GM18907 (cell line): ENCODE measurements at regions not wholly inside any gene's neighbourhood (a gene's known extent, or its start where the extent isn't known, plus 50 kb on each side); places are given as distances from the start of the nearest gene placed in this dataset.
"Not testable (repeated sequence)": the region's sequence is repeated elsewhere in the genome, so short reads cannot be mapped to it uniquely, and the experiment has no call there.

Experiments used
- ATAC-seq: cut with Tn5 transposase; IDR thresholded peaks from one replicate; pipeline ENCODE4 v1.9.1; 2021; ENCODE audit warnings: mild to moderate bottlenecking, moderate library complexity; ENCODE audit not compliant: unreplicated experiment

DNA sequence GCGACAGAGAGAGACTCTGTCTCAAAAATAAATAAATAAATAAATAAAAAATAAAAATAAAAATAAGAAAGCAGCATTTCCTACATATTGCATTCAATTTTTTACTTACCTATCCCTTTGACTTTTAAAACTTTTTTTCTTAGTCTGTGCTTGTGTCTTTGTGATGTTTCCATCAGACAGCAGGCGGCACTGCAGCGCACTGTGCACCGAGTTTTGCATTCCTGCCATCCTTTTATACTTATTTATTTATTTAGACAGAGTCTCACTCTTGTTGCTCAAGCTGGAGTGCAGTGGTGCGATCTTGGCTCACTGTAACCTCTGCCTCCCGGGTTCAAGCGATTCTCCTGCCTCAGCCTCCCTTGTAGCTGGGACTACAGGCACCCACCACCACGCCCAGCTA lies 203.9 kb downstream of the SPATA31A1 start:
- not testable (repeated sequence) for ATAC-seq

DNA sequence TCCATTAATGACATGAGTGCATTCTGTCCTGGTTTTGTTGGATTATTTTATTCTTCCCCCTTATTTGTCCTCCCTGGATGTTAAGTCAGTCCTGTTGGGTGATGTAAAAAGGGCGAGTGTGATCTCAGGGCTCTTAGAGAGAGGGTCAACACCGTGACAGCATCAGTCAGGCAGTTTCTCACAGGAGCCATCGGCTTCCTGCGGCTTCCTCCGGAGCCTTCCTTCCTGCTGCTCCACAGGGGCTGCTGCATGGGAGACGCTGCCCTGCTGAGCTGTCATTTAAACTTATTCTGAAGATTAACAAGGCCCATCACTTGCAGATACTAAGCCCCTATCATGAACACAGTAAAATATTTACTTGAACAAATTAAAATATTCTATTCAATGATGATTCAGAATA lies 211.3 kb downstream of the SPATA31A1 start:
- ATAC-seq = not testable (repeated sequence)

DNA sequence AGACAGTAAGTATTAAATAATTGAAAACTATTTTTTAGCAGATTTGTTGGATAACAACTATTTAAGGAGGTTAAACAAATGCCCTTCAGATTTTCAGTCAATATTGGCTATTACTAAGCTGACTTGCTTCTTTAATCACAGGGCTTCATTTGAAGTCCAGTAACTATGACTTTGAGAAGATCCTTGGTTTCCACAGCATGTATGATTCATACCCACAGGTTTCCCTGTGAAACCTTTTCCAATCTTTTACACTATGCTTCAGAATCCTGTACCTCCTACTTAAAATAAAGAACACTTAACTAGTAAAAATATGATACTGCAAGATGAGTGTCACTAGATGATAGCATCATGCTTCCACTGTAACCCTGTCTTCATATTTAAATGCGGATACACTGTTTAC lies 211.9 kb downstream of the SPATA31A1 start:
- ATAC-seq = not testable (repeated sequence)

DNA sequence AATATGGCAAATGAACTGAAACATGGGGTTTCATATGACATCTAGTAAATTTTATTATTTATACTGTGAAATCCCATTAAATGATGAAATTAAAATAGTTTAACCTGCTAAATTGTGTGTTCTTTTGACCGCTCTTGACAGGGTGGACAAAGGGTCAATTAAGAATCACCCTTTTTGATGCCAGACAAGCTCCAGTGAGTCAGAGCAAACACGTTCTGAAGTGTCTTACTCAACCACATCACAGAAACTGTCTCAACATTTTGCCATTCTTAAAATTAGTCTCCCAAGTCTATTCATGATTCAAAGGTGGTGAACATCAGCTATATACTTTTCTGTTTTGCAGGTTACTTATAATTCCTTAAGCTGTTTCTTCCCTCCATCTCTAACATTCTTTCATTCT lies 213.4 kb downstream of the SPATA31A1 start:
- not testable (repeated sequence) for ATAC-seq

DNA sequence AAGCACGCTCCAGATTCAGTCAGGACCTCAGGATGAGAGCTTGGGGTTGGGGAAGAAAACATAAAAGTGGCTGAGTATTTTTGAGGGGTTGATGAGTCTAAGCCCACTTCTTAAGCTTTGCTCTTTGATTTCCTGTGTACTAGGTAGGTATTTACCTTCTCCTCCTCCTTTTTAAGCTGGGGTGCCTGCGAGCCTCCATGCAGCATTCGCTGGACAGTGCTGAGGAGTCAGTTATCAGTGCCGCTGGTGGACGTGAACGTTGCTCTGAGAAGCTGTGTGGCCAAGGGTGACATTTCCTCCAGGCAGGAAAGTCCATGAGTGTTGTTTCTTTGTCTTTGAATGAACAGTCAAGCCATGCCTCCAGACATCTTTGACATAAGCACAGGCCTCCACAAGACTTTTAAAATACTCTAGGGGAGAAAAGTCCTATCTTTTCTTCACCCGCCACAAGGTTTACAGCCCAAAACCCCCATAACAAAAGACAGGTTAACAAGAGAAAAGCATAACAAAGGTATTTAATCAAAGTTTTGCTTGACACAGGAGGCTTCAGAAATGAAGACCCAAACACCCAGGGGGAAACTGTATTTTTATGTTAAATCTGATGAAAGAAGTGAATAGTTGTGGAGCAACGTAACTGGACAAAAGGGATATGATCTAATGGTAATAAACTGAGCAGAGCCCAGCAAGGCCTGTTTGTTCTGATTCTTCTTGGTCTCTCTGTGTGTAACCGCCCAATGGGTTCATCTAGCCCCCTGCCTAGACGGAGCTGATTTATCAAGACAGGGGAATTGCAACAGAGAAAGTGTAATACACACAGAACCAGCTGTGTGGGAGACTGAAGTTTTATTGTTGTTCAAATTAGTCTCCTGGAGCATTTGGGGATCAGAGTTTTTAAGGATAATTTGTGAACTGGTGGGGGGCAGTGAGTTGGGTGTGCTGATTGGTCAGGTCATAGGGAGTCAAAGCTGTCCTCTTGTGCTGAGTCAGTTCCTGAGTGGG lies 217.9 kb downstream of the SPATA31A1 start:
- not testable (repeated sequence) for ATAC-seq

DNA sequence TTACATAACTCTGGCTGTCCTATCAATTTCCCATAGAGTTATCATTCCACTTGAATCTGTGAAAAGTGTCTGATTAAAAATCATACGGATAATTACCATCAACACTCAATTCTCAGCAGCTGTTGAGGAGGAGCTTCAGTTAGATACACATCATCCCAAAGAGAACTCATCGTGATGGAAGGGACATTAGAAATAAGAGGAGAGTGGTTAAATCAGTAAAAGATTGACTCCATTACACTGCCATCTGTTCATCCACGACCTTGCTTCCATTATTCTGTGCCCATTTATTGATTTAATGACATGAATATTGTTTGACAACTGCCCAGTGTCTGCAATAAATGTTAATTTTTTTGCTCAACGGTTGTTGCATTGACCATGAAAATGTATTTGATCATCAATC lies 223.5 kb downstream of the SPATA31A1 start:
- ATAC-seq = not testable (repeated sequence)

DNA sequence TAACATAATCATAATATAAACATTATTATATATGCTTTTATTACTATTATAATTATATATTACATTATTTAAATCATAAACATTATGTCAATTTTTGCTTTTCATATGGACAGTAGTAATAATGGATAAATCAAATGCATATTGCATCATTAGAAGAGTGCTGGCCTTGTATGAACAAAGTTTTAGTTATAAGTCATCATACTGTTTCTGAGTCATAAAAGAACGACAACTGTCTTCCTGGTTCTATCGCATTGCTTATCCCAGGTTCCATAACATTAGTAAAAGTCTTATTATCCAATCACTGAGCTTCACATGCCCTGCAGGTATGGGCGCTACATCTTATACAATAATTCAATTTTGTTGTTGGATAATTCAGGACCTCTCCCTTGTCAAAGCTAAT lies 225.8 kb downstream of the SPATA31A1 start:
- not testable (repeated sequence) for ATAC-seq

DNA sequence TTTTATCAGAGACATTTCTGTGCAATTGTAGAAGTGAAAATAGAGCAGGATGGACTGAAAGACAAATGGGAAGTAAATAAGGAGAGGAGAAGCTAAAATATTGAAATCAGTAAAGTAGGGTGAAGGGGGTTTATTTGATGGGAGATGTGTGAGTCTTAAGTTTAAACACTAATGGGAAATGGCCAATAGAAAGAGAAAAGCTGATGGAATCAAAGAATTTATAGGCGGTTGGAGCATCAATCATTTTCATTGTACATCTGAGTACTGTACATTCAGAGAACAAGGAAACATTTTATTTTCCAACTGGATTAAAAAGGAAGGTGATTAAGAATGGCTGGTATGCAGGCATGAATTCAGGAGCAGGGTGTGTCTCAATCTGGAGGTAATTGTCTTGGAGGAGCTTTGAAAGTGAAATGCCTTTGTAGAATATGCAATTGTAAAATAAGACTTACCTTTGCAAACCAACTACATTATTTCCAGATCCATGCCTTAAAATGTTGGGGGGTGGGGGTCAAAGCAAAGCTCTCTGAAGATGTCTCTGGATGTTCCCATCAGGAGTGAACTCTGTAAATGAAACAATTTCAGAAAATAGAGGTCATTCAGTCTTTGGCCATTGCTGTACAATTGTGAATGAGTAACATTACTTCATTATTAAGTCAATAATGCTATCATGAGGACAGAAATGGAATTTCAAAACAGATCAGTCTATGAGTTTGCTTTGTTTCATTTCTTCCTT lies 227.4 kb downstream of the SPATA31A1 start:
- not testable (repeated sequence) for ATAC-seq

DNA sequence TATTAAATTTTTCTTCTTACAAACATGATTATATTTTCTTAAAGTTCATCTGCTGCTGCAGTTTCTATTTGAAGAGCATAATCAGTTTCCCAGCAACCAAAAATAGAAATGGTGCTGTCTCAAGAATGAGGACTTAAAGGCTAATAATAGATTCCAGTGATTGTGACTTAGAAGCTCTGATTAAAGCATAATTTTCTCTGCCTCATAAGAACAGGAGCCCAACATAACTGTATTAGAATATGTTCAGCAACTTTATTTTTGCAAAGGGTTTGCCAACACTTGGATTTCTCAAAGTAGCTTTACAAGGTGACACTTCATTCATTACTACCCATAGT lies 227.9 kb downstream of the SPATA31A1 start:
- not testable (repeated sequence) for ATAC-seq

DNA sequence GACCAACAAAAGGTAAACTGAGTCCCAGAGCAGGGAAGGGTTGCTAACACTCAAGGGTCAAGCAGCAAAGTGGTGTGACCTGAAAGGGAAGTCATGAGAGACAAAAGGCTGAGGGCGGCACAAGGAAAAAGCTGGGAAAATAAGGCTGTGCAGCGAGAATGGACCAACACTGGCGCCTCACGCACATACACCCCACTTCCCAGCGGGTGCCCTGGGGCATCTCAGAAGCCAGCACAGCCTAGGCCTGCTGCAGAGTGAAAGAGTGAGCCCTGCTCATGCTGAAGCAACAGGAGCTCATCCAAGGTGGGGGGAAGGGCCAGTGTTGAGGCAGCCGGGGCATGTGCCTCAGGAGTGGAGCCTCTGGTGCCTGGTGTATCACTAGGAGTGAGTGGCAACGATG lies 229.8 kb downstream of the SPATA31A1 start:
- ATAC-seq = not testable (repeated sequence)

DNA sequence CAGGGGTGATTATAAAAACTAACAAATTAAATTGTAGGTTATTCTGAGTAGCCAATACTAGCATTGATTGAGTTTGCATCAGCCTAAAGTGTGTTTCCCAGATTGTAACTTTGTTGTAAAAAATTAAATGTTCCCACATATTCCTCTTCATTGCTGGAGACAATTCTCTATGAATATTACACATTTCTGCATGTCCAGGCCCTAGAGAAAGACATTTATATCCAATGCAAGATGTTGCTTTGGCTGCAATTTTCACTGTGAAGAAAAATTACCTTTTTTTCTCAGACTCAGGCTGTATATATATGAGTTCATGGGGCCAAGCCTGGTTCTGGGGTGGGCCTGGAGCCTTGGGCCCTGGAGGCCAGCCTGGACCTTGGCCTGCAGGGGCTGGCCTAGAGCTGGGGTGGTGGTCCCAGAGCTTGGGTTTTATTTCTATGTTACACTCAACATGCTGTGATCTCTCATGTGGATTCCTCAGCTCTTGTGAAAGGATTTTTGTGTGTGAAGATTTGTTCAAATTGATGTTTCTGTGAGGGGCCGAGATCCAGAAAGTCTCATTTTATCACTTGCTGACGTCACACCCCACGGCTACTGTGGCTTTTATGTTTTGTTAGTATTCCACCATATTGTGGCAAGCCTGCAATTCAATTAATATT lies 232.5 kb downstream of the SPATA31A1 start:
- no peak for ATAC-seq

DNA sequence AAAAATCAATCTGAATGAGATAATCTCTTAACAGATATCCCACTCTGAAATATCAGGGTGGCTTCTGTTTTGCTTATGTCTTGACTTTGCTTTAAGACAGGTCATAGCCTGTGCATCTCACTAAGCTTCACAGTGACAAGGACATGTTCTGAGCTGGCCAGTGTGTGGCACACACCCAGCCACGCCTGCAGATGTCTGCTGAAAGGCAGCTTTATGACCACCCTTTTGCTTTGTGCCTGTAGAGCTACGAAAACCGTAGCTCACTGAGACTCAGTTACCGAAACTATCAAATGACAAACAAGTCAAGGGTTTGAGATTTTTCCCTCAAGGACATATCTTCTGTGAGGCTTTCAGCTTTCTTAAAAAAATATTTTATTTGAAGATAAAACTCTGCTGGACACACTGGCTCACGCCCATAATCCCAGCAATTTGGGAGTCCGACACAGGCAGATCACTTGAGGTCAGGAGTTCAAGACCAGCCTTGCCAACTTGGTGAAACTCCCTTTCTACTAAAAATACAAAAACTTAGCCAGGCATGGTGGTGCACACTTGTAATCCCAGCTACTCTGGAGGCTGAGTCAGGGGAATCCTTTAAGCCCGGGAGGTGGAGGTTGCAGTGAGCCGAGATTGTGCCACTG lies 233.2 kb downstream of the SPATA31A1 start:
- no peak for ATAC-seq

DNA sequence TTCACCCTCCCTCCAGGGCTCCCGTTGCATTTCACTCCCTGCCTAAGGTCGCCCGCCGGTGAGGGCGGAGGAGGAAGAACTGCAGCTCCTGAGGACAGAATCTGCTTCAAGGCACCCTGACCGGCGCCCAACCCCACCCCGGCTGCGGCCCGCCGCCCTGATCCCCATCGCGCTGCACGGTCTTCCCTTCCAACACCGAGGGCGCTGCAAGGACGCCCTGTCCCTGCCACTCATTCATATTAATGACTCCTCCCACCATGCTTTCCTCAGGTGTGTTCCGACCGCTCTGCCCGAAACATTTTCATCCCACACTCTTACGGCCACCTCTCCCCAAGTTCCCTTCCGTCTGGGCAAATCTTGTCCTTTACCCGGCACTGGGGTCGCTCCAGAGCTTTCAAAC lies 248.6 kb downstream of the SPATA31A1 start:
- not testable (repeated sequence) for ATAC-seq

DNA sequence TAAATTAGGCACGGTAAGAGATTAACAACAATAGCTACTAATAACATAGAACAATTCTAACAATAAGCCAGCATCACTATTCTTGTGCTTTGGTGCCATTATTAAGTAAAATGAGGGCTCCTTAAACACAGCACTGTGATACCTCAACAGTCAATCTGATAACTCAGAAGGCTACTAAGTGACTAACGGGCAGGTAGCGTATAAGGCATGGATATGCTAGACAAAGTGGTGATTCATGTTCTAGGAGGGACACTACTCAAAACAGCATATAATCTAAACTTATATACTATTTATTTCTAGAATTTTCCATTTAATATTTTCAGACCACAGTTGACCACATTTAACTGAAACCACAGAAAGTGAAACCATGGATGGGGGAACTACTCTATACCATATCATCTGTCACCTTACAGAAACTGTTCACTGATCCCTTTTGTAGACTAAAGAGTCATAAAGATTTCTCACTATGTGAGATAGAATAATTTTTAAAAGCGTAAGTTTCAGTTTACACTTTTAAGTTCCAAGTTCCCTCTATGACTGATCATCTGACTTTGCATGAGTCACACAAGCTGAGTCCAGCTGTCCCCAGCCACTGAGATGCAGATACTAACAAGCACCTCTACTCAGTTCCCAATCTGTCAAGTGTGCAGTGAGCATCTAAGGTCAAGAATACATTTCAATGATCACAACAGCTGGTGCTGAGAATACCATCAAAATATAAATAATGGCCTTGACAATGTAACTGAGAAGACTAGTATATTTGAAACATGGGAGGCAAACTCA lies 256.2 kb downstream of the SPATA31A1 start:
- peak; percentile 97 for ATAC-seq

DNA sequence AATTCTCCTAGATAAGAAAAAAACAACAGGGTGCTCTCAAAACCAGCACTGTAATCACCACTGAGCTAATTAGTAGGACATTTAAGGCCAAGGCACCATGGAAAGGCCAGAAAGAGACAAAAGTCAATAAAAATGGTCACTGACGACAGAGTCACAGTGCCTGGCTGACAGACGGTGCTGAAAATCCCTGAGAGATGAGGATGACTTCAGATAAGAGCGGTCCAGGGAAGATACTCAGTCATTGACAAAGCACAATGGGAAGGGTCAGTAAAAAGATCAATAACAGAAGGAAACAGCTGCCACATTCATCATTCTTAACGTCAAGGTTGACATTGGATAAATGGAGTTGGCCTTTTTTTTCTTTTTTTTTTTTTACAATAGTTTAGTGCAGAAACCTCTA lies 261.0 kb downstream of the SPATA31A1 start:
- ATAC-seq = not testable (repeated sequence)

DNA sequence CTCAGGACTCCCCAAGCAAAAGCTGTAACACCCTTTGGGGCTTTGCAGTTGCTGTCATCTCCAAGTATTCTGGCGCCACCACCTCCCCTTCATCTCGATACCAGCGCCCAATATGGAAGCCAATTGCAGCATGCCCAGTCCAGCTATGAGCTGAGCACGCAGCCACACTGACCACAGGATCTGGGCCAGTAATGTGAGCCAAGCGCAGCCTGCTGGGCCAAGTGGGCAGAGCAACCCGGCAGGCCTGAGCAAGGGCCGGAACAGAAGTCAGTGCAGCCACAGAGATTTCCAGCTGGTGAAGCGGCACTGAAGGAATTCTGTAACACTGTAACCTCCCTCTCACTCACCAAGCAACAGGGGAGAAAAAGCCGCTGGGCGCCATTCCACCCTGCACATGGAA lies 268.6 kb downstream of the SPATA31A1 start:
- ATAC-seq = not testable (repeated sequence)

DNA sequence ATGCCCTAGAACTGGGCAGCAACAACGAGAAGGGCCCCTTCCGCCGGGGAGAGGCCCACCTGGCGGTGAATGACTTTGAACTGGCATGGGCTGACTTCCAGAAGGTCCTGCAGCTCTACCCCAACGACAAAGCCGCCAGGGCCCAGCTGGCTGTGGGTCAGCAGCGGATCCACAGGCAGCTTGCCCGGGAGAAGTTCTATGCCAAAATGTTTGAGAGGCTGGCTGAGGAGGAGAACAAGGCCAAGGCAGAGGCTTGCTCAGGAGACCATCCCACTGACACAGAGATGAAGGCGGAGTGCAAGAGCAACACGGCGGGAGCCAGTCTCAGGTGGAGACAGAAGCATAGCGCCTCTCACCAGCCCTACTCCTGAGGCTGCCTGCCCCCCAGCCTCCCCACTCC lies 276.6 kb downstream of the SPATA31A1 start:
- not testable (repeated sequence) for ATAC-seq

DNA sequence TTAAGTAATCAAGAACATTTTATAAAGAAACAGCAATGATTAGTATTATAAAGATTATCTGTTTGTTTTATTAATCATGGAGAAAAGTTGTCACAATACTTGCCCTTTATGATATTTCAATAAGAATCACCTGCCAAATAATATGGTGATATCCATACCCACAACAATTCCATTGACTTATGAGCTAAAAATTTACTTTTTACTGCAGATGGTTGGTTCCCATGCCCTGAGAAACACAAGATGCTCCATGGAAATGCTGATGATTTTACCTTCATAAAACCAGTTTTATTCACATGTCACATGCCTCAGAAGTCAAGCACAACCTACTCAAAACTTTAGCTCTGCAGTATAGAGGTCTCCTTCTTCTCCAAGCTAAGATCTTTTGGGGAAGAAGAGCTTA lies 293.6 kb downstream of the SPATA31A1 start:
- not testable (repeated sequence) for ATAC-seq

DNA sequence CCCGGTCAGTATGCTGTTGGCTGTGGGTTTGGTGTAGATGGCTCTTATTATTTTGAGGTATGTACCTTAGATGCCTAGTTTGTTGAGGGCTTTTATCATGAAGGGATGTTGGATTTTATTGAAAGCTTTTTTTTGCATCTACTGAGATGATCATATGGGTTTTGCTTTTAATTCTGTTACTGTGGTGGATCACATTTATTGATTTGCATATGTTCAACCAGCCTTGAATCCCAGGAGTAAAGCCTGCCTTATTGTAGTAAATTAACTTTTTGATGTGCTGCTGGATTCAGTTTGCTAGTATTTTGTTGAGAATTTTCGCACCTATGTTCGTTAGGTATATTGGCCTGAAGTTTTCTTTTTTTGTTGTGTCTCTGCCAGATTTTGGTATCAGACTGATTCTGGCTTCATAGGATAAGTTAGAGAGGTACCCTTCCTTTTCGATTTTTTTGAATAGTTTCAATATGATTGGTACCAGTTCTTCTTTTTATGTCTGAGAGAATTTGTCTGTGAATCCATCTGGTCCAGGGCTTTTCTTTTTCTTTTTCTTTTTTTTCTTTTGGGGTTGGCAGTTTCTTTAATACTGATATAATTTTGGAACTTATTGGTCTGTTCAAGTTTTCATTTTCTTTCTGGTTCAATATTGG lies 301.6 kb downstream of the SPATA31A1 start:
- peak; percentile 93 for ATAC-seq

DNA sequence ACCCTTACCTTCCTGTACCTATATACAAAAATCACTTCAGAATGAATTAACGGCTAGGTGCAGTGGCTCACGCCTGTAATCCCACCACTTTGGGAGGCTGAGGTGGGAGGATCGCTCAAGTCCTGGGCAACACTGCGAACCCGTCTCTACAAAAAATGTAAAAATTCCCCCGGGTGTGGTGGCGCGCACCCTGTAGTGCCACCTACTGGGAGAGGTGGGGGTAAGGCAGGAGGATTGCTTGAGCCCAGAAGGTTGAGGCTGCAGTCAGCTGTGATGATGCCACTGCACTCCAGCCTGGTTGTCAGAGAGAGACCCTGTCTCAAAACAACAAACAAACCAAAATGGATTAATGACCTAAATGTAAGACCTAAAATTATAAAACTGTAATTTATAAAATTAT lies 307.6 kb downstream of the SPATA31A1 start:
- ATAC-seq = peak; percentile 58
